ENCODE measurements at regions not wholly inside any gene's neighbourhood (a gene's known extent, or its start where the extent isn't known, plus 50 kb on each side); places are given as distances from the start of the nearest gene placed in this dataset.
"Not testable (repeated sequence)": the region's sequence is repeated elsewhere in the genome, so short reads cannot be mapped to it uniquely, and the experiment has no call there.

- no peaks in the 10 kb centered on the region for H3K4me1 ChIP-seq
- H3K36me3 ChIP-seq, result no peaks in the 10 kb centered on the region
- no peak overlapping the region for H3K4me3 ChIP-seq
- H3K9ac ChIP-seq (ENCODE audit: low read depth in 2 of 2, low read length in 2 of 2), result no peak overlapping the region
- no peak for DNase-seq
- no peaks in the 10 kb centered on the region for H3K27me3 ChIP-seq
- H3K9me3 ChIP-seq, result no peaks in the 10 kb centered on the region
- intact Hi-C loops (cut with DNase I), result no loop called here
- no peak for TF ChIP-seq CTCF (IDR thresholded peaks at IDR 0.05)
- no peak overlapping the region for H3K27ac ChIP-seq
These were observed 507.9 kb upstream of the SYT4 start for GRCh38 chr18:43785158-43785557.

GRCh38 chr18:43786893-43787292 lies 509.6 kb upstream of the SYT4 start:
- H3K9me3 ChIP-seq, result no peaks in the 10 kb centered on the region
- H3K36me3 ChIP-seq, result no peaks in the 10 kb centered on the region
- H3K27me3 ChIP-seq, result no peaks in the 10 kb centered on the region
- no peak overlapping the region for H3K9ac ChIP-seq (ENCODE audit: low read depth in 2 of 2, low read length in 2 of 2)
- TF ChIP-seq CTCF (IDR thresholded peaks at IDR 0.05), result no peak
- no peak for DNase-seq
- intact Hi-C loops (cut with DNase I), result no loop called here
- H3K27ac ChIP-seq, result no peak overlapping the region
- H3K4me1 ChIP-seq, result no peaks in the 10 kb centered on the region
- H3K4me3 ChIP-seq, result no peak overlapping the region

- H3K9me3 ChIP-seq; H3K36me3 ChIP-seq; H3K27ac ChIP-seq; intact Hi-C loops (cut with DNase I); H3K27me3 ChIP-seq; DNase-seq; H3K4me1 ChIP-seq; H3K9ac ChIP-seq (ENCODE audit: low read depth in 2 of 2, low read length in 2 of 2); H3K4me3 ChIP-seq: not testable (repeated sequence)
These were observed 510.4 kb upstream of the SYT4 start for GRCh38 chr18:43787721-43788120.

- H3K36me3 ChIP-seq, result no peaks in the 10 kb centered on the region
- TF ChIP-seq CTCF (IDR thresholded peaks at IDR 0.05), result no peak
- no peak overlapping the region for H3K4me3 ChIP-seq
- no peak overlapping the region for H3K27ac ChIP-seq
- DNase-seq, result no peak
- no peaks in the 10 kb centered on the region for H3K9me3 ChIP-seq
- H3K4me1 ChIP-seq, result no peaks in the 10 kb centered on the region
- H3K9ac ChIP-seq (ENCODE audit: low read depth in 2 of 2, low read length in 2 of 2), result no peak overlapping the region
- H3K27me3 ChIP-seq, result no peaks in the 10 kb centered on the region
- intact Hi-C loops (cut with DNase I), result no loop called here
These were observed 512.1 kb upstream of the SYT4 start for GRCh38 chr18:43789234-43790000.

- H3K9me3 ChIP-seq, result no peaks in the 10 kb centered on the region
- no peak overlapping the region for H3K4me3 ChIP-seq
- H3K27ac ChIP-seq, result no peak overlapping the region
- no peak for TF ChIP-seq CTCF (IDR thresholded peaks at IDR 0.05)
- no peaks in the 10 kb centered on the region for H3K4me1 ChIP-seq
- H3K9ac ChIP-seq (ENCODE audit: low read depth in 2 of 2, low read length in 2 of 2), result no peak overlapping the region
- H3K27me3 ChIP-seq, result no peaks in the 10 kb centered on the region
- no peak for DNase-seq
- intact Hi-C loops (cut with DNase I), result loop anchor here (10.0 kb wide), 1 partner anchor 1611 kb away; no protein-coding TSS in a partner anchor
- no peaks in the 10 kb centered on the region for H3K36me3 ChIP-seq
These were observed 516.6 kb upstream of the SYT4 start for GRCh38 chr18:43793910-43794309.

GRCh38 chr18:43794363-43794762 lies 517.1 kb upstream of the SYT4 start:
- H3K9ac ChIP-seq (ENCODE audit: low read depth in 2 of 2, low read length in 2 of 2), result no peak overlapping the region

More at GRCh38 chr18:43794363-43794762, 517.1 kb upstream of the SYT4 start:
- no peaks in the 10 kb centered on the region for H3K9me3 ChIP-seq
- TF ChIP-seq CTCF (IDR thresholded peaks at IDR 0.05), result no peak
- no peak overlapping the region for H3K4me3 ChIP-seq
- intact Hi-C loops (cut with DNase I), result loop anchor here (10.0 kb wide), 1 partner anchor 1610 kb away; no protein-coding TSS in a partner anchor
- no peaks in the 10 kb centered on the region for H3K4me1 ChIP-seq
- no peak overlapping the region for H3K27ac ChIP-seq
- no peaks in the 10 kb centered on the region for H3K27me3 ChIP-seq
- no peaks in the 10 kb centered on the region for H3K36me3 ChIP-seq
- DNase-seq, result no peak
